Osteocyte (in vitro differentiated cells): ENCODE measurements at regions not wholly inside any gene's neighbourhood (a gene's known extent, or its start where the extent isn't known, plus 50 kb on each side); places are given as distances from the start of the nearest gene placed in this dataset.

Experiments used
- DNase-seq: peaks from one replicate; pipeline ENCODE4 v3.0.0; 2021; ENCODE audit warnings: mixed read lengths; ENCODE audit not compliant: unreplicated experiment; ENCODE audit errors: extremely low spot score
- H3K27ac Mint-ChIP-seq: one replicate; pipeline ENCODE4 v1.8.0; 2021; ENCODE audit warnings: mild to moderate bottlenecking, mixed read lengths; ENCODE audit not compliant: unreplicated experiment
- H3K27me3 Mint-ChIP-seq: one replicate; pipeline ENCODE4 v1.8.0; 2021; ENCODE audit warnings: mixed read lengths; ENCODE audit not compliant: unreplicated experiment
- H3K36me3 Mint-ChIP-seq: one replicate; pipeline ENCODE4 v1.8.0; 2021; ENCODE audit warnings: mixed read lengths; ENCODE audit not compliant: unreplicated experiment
- H3K4me1 Mint-ChIP-seq: one replicate; pipeline ENCODE4 v1.8.0; 2021; ENCODE audit warnings: mixed read lengths; ENCODE audit not compliant: unreplicated experiment
- H3K4me3 Mint-ChIP-seq: one replicate; pipeline ENCODE4 v1.8.0; 2021; ENCODE audit warnings: mild to moderate bottlenecking, moderate library complexity, mixed read lengths; ENCODE audit not compliant: unreplicated experiment
- H3K9me3 Mint-ChIP-seq: one replicate; pipeline ENCODE4 v1.8.0; 2021; ENCODE audit warnings: mixed read lengths; ENCODE audit not compliant: unreplicated experiment
- TF ChIP-seq, protein P1 (sequence below): fragments of 200-600 bp; sonication (generic); IDR thresholded peaks from 2 replicates; pipeline ENCODE4 v1.5.0; 2021; ENCODE audit warnings: antibody characterized with exemption, mild to moderate bottlenecking, moderate library complexity

DNA sequence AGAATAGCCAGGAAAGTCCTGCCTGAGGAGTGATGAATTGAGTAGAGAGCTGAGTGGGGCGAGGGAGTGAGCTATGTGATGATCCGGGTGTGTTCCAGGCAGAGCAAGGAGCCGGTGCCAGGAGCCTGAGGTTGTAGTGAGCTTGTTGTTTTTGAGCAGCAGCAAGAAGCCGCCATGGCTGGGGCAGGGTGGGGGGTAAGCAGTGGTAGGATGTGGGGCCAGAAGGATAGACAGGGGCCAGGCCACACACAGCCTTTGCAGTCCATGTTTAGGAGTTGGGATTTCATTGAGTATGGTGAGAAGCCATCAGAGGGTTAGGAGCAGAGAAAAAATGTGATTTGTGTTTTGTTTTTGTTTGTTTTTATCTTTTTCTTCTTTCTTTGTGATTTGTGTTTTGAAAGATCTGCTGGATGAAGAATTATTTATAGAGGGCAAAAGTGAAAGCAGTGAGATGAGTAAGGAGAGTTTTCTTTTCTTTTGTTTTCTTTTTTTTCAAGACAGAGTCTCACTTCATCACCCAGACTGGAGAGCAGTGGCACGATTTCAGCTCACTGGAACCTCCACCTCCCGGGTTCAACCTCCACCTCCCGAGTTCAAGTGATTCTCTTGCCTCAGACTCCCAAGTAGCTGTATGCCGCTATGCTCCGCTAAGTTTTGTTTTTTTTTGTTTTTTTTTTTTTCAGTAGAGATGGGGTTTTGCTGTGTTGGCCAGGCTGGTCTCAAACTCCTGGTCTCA, 92.3 kb upstream of the BCAT1 start:
- Mint-ChIP-seq H3K4me3 (no peak overlapping the region), H3K9me3 (peaks cover 9% of the 10 kb centered on the region), H3K4me1 (peaks cover 5% of the 10 kb centered on the region), H3K27ac (no peak overlapping the region), H3K36me3 (peaks cover 6% of the 10 kb centered on the region), H3K27me3 (peaks cover 29% of the 10 kb centered on the region)
- no peak for DNase-seq
- TF ChIP-seq, protein P1, sequence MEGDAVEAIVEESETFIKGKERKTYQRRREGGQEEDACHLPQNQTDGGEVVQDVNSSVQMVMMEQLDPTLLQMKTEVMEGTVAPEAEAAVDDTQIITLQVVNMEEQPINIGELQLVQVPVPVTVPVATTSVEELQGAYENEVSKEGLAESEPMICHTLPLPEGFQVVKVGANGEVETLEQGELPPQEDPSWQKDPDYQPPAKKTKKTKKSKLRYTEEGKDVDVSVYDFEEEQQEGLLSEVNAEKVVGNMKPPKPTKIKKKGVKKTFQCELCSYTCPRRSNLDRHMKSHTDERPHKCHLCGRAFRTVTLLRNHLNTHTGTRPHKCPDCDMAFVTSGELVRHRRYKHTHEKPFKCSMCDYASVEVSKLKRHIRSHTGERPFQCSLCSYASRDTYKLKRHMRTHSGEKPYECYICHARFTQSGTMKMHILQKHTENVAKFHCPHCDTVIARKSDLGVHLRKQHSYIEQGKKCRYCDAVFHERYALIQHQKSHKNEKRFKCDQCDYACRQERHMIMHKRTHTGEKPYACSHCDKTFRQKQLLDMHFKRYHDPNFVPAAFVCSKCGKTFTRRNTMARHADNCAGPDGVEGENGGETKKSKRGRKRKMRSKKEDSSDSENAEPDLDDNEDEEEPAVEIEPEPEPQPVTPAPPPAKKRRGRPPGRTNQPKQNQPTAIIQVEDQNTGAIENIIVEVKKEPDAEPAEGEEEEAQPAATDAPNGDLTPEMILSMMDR, result no peak

DNA sequence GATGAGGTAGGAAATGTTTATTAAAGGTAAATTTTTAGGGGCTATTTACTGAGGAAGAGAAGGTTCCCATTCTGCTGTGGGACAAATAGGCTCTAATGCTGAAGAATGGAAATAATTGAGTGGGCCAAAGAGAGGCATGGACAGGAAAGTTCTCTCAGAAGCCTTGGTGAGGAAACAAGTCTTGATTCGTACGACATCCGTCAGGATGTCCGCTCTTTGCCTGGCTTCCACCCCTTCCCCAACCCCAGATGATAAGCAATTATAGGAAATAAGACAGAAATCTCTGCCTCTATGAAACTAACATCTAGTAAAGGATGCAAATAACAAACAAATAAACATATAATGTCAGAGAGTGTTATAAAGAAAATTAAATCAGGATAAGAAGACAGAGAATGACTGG, 91.7 kb upstream of the BCAT1 start:
- DNase-seq, result no peak
- no peak overlapping the region for H3K27ac Mint-ChIP-seq
- no peak overlapping the region for H3K4me3 Mint-ChIP-seq
- H3K27me3 Mint-ChIP-seq, result peaks cover 31% of the 10 kb centered on the region
- H3K4me1 Mint-ChIP-seq, result peaks cover 5% of the 10 kb centered on the region
- peaks cover 5% of the 10 kb centered on the region for H3K9me3 Mint-ChIP-seq
- H3K36me3 Mint-ChIP-seq, result peaks cover 4% of the 10 kb centered on the region
- TF ChIP-seq, protein P1, result no peak

DNA sequence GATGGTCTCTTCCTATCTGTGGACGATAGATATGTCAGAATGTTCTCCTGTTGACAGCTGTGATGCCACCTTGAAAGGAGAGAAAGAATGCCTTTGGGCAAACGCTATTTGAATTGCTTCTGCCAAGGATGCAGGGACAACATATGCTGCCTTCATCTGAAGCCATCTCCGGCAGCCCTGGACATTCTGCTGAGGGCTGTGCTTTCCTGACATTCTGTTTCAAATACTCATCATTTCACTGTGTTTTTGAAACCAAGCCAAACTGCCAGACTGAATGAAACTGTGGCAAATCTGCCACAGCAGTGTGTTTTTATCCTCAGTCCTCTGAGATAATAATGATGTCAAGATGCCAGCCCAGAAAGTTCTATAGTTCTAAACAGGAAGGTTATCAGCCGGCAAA, 85.8 kb upstream of the BCAT1 start:
- no peak overlapping the region for H3K4me3 Mint-ChIP-seq
- DNase-seq, result no peak
- peaks cover 1% of the 10 kb centered on the region for H3K36me3 Mint-ChIP-seq
- peaks cover 6% of the 10 kb centered on the region for H3K4me1 Mint-ChIP-seq
- no peak overlapping the region for H3K27ac Mint-ChIP-seq
- H3K9me3 Mint-ChIP-seq, result no peaks in the 10 kb centered on the region
- TF ChIP-seq, protein P1, result no peak
- peaks cover 29% of the 10 kb centered on the region for H3K27me3 Mint-ChIP-seq

DNA sequence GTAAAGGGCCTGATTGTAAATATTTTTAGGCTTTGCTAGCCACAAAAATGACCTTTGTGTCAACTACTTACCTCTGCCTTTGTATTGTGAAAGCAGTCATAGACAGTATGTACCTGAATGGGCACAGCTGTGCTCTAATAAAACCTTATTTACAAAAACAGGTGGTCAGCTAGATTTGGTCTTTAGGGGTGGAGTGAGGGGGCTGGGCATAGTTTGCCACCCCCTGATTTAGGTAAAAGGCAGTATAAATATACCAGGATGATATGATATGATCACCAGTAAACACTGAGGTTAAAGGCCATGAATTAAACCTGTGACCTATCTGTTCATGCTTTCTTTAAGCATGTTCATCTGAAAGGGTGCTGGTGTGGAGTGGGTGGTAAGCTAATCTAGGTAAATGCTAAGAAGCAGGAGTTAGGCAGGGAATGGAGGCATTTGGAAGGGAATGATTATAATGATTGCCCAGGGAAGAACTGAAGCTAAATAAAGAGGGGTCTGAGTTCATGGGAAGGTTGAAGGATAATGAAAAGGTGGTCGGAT, 77.1 kb upstream of the BCAT1 start:
- Mint-ChIP-seq H3K4me1 (no peaks in the 10 kb centered on the region), H3K9me3 (no peaks in the 10 kb centered on the region), H3K27me3 (no peaks in the 10 kb centered on the region), H3K36me3 (no peaks in the 10 kb centered on the region), H3K4me3 (no peak overlapping the region), H3K27ac (no peak overlapping the region)
- TF ChIP-seq, protein P1, result no peak
- no peak for DNase-seq

DNA sequence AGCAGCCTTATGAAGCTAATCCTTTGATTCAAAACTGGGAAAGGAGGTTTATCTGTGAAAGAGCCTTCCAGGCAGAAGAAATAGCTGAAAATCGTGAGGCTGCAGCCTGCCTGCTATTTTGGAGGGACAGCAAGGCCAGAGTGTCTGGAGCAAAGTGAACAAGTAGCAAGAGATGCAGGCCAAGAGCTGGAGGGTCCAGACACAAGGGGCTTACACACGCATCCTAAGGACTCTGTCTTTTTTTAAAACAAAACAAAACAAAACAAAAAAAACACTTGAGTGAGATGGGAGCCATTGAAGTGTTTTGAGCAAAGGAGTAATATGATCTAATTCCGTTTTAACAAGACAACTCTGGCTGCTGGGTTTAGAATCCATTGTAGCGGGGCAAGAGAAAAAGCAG, 76.4 kb upstream of the BCAT1 start:
- TF ChIP-seq, protein P1, result no peak
- Mint-ChIP-seq H3K27me3 (no peaks in the 10 kb centered on the region), H3K9me3 (no peaks in the 10 kb centered on the region), H3K36me3 (no peaks in the 10 kb centered on the region), H3K4me1 (no peaks in the 10 kb centered on the region), H3K27ac (no peak overlapping the region), H3K4me3 (no peak overlapping the region)
- no peak for DNase-seq
